HG03565 (cell line): ENCODE measurements at regions not wholly inside any gene's neighbourhood (a gene's known extent, or its start where the extent isn't known, plus 50 kb on each side); places are given as distances from the start of the nearest gene placed in this dataset.

Experiments
- ATAC-seq: cut with Tn5 transposase; IDR thresholded peaks from one replicate; pipeline ENCODE4 v1.9.1; 2021; ENCODE audit warnings: mild to moderate bottlenecking, moderate library complexity; ENCODE audit not compliant: unreplicated experiment

- ATAC-seq: no peak
Observed at GRCh38 chr5:21694567-21694966, 1158.6 kb downstream of the CDH12 start.

DNA sequence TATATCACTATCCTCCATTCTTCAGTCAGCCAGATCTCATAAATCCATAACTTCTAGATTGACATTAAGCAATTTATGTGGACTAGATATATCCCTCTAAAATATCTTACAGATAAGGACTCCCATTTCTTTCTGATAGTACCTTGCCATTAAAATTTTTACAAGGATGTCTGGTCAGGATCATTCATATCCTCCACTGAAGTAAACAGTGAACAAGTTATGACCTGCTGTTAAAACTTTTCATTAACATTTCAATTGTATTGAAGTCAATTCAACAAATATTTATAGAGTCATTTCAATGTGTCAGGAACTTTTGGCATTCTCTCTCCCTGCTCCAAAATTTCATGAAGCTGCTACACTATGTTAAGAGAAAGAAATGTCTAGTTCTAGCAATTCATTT, 1159.6 kb downstream of the CDH12 start:
- ATAC-seq: no peak

- no peak for ATAC-seq
Observed at GRCh38 chr5:21689587-21689986, 1163.6 kb downstream of the CDH12 start.

- no peak for ATAC-seq
Observed at GRCh38 chr5:21688655-21689054, 1164.5 kb downstream of the CDH12 start.

DNA sequence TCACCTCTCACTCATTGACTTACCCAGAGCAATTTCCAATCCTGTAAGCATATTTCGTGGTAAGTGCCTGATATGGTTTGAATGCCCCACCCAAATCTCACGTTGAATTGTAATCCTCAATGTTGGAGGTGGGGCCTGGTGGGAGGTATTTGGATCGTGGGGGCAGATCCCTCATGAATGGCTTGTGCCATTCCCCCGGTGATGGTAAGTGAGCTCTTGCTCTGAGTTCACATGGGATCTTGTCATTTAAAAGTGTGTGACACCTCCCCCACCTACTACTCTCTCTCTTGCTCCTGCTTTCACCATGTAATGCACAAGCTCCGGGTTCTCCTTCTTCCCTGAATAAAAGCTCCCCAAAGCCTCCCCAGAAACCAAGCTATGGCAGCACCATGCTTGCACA, 1165.5 kb downstream of the CDH12 start:
- no peak for ATAC-seq

DNA sequence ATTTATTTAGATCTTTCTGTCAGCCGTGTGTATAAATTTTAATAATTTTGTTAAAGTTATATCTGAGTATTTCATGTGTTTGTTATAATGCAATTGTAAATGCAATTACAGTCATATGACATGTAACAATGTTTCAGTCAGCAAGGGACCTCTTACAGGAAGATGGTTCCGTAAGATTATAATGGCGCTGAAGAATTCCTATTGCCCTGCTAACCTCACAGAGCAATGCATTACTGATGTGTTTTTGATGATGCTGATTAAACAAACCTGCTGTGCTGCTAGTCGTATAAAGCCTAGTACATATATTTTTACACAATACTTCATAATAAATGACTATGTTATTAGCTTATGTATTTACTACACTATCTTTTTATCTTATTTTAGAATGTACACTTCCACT, 1166.4 kb downstream of the CDH12 start:
- ATAC-seq: no peak

- ATAC-seq: no peak
Observed at GRCh38 chr5:21685522-21685921, 1167.6 kb downstream of the CDH12 start.

DNA sequence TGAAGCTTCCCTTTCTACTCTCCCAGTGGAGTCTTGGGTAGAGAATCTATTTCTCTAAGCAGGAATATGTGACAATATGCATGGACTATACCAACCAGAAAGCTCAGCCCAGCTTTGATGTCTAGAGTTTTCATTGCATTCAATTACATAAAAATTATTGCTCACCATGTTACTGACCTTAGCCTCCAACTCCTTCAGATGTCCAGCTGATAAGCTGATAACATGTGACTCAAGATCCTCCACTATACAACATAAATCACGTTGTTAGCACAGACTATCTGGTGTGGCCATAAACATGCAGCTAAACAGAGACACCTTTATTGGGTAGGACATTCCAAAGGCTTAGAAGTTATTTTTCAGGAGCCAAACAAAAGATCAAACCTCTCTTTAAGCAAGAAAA, 1168.2 kb downstream of the CDH12 start:
- ATAC-seq: no peak

DNA sequence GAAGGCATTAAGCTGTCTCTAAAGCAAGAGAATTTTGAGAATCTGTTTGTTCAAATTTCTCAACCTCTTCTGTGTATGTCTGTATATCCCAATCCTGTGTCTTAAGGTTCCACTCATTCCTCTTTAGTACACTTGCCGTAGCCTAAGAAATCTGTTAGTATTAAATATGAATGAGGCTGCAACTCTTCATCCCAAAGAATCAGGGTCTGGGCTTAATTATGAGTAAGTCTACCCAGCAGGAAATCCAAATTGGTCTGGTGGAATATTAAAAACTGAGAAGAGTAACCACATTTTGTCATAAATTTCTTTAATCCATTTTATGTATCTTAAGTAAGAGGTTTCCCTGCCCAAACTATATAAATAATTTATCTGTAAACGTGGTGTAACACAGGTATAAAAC, 1171.2 kb downstream of the CDH12 start:
- ATAC-seq: no peak

DNA sequence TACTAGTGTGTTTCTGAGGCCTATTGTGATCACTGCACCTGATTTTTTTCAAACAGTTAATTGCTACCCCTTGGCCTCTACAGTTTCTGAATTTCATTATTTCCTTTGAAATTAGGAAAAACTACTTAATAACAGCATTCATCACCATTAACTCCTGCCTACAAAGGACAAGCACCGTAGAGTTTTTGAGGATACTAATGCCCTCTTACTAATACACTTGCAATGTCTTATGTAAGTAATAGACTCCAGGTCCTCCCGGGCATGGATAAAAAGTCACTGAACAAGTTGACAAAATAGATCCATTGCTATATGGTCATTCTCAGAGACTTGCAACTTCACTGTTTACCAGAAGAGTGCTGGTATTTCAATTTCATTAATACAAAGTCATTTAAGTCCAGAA, 1172.5 kb downstream of the CDH12 start:
- no peak for ATAC-seq

DNA sequence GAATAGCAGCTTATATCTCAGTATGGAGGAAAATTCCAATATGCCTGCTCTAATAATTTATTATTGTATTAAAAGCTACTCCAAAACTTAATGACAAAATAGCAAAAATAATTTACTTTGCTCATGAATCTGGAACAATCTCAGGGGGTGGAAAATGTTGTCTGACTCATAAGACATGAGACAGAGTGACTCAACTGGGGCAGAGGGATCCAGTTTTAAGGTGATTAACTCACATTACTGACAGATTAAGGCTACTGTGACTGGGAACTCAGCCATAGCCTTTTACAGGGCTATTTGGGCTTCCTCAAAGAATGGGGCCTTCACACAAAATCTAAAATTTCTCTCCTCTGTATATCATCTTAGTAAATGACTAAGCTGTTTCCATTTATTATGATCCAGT, 1172.9 kb downstream of the CDH12 start:
- ATAC-seq: no peak

GRCh38 chr5:21678526-21678925, 1174.6 kb downstream of the CDH12 start:
- ATAC-seq: no peak

GRCh38 chr5:21672911-21673310, 1180.2 kb downstream of the CDH12 start:
- no peak for ATAC-seq

- no peak for ATAC-seq
Observed at GRCh38 chr5:21672360-21672759, 1180.8 kb downstream of the CDH12 start.

DNA sequence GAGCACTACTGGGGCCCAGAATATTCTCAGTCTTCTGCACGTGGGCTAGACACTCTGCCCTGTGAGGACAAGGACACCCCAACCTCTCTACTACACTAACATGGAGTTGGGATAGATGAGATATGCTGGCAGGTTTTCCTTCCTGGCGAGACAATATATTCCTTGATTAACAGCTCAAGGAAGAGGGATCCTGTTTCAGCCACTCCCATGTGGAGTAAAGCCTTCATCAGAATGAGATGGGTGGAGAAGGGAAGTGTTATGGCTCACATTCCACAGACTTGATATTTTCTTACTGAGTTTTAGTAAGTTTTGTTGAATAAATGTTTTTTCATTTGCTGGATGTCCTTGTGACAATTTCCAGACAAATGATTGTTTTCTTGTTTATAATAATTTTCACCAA, 1187.6 kb downstream of the CDH12 start:
- ATAC-seq: no peak

DNA sequence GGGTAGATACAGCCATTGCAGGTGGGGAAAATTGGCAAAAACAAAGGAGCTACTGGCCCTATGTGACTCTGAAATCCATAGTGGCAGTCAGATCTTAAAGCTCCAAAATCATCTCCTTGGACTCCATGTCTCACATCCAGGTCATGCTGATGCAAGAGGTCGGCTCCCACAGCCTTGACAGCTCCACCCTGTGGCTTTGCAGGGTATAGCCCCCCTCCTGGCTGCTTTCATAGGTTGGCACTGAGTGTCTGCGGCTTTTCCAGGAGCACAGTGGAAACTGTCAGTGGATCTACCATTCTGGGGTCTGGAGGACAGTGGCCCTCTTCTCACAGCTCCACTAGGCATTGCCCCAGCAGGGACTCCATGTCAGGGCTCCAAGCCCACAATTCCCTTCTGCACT, 1190.1 kb downstream of the CDH12 start:
- no peak for ATAC-seq

DNA sequence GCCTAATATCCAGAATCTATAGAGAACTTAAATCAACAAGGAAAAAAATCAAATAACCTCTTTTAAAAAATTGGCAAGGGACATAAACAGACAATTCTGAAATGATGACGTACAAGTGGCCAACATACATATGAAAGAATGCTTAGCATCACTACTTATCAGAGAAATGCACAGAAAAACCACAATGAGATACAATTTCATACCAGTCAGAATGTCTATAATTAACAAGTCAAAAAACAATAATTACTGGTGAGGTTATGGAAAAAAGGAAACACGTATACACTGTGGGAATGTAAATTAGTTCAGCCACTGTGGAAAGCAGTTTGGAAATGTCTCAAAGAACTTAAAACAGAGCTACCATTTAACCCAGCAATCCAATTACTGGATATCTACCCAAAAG, 1192.0 kb downstream of the CDH12 start:
- no peak for ATAC-seq

- no peak for ATAC-seq
Observed at GRCh38 chr5:21654556-21654955, 1198.6 kb downstream of the CDH12 start.

- no peak for ATAC-seq
Observed at GRCh38 chr5:21649969-21650368, 1203.2 kb downstream of the CDH12 start.

GRCh38 chr5:21646469-21646868, 1206.7 kb downstream of the CDH12 start:
- ATAC-seq: no peak

- no peak for ATAC-seq
Observed at GRCh38 chr5:21644032-21644431, 1209.1 kb downstream of the CDH12 start.

- ATAC-seq: no peak
Observed at GRCh38 chr5:21642312-21642711, 1210.8 kb downstream of the CDH12 start.

DNA sequence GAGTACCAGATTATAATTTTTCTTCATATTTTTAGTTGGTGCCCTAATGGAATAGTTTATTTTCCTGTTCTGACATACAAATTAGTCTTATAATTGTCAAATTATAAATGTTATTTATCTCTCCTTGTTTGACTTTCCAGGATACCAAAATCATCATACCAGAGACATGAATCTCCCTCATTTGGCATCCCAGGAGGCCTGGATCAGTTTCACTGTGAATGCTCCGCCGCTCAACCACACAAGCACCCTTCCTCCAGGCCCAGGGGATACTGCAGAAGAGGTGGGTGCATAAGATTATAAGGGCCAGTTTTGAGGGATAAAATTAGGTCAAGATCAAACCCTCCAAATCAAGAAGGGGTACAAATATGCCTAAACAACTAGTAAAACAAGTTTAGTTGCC, 1229.3 kb downstream of the CDH12 start:
- ATAC-seq: no peak

GRCh38 chr5:21615195-21615765, 1237.9 kb downstream of the CDH12 start:
- no peak for ATAC-seq
